ENCODE measurements at regions not wholly inside any gene's neighbourhood (a gene's known extent, or its start where the extent isn't known, plus 50 kb on each side); places are given as distances from the start of the nearest gene placed in this dataset.

DNA sequence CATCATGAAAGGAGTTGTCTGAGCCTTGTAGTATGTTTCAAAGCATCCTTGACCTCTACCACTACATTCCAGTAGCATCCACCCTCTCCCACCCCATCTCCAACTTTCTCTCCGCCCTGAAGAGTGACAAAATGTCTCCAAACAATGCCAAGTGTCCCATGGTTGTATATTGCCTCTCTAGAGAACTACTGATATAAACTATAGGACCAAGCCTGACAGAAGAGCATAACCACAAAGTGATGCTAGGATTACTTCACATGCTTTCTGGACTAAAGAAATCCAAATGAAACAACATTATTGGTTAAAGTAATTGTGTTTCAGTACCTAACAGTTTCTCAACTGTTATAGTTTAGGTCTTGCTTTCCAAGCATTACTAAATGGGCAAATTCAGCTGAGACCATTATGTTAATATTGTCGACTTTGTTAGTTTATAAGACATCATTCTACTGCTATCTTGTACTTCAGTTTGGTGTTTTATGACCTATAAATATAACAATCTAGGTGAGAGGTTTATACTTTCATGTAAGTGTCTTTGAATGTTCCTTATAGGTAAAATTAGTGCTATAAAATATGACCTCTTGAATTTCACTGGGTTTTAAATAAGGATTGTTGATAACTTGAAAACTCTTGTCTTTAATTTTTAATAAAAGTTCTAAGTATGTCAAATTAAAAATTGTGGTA is 117.4 kb downstream of the SUCNR1 start:
- no peak for TF ChIP-seq ZNF384 (IDR thresholded peaks at IDR 0.05)
- no peak for TF ChIP-seq BHLHE40 (IDR thresholded peaks at IDR 0.05; ENCODE audit: borderline replicate concordance)
- TF ChIP-seq FOXM1 (IDR thresholded peaks at IDR 0.05; ENCODE audit: borderline replicate concordance) = no peak

Measured in HEK293T (cell line).